ENCODE measurements at regions not wholly inside any gene's neighbourhood (a gene's known extent, or its start where the extent isn't known, plus 50 kb on each side); places are given as distances from the start of the nearest gene placed in this dataset.

GRCh38 chr3:13204177-13204581 is 130.9 kb upstream of the IQSEC1 start:
- no peak overlapping the region for H3K4me2 ChIP-seq (ENCODE audit: low read length)
- H3K9ac ChIP-seq = no peak overlapping the region
- no peak overlapping the region for H2AFZ ChIP-seq
- H3K36me3 ChIP-seq (ENCODE audit: control insufficient read depth, insufficient read depth, low read length) = no peaks in the 10 kb centered on the region
- no peaks in the 10 kb centered on the region for H3K79me2 ChIP-seq
- H3K27me3 ChIP-seq (ENCODE audit: control insufficient read depth, insufficient read depth, low read length) = no peaks in the 10 kb centered on the region
- H3K27ac ChIP-seq = no peak overlapping the region
- H3K4me1 ChIP-seq = peaks cover 5% of the 10 kb centered on the region
- H3K4me3 ChIP-seq (ENCODE audit: low read depth, low read length) = no peak overlapping the region
- H3K9me3 ChIP-seq (ENCODE audit: control insufficient read depth, low read length) = no peaks in the 10 kb centered on the region
- TF ChIP-seq, protein P1, sequence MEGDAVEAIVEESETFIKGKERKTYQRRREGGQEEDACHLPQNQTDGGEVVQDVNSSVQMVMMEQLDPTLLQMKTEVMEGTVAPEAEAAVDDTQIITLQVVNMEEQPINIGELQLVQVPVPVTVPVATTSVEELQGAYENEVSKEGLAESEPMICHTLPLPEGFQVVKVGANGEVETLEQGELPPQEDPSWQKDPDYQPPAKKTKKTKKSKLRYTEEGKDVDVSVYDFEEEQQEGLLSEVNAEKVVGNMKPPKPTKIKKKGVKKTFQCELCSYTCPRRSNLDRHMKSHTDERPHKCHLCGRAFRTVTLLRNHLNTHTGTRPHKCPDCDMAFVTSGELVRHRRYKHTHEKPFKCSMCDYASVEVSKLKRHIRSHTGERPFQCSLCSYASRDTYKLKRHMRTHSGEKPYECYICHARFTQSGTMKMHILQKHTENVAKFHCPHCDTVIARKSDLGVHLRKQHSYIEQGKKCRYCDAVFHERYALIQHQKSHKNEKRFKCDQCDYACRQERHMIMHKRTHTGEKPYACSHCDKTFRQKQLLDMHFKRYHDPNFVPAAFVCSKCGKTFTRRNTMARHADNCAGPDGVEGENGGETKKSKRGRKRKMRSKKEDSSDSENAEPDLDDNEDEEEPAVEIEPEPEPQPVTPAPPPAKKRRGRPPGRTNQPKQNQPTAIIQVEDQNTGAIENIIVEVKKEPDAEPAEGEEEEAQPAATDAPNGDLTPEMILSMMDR (IDR thresholded peaks at IDR 0.05) = no peak

DNA sequence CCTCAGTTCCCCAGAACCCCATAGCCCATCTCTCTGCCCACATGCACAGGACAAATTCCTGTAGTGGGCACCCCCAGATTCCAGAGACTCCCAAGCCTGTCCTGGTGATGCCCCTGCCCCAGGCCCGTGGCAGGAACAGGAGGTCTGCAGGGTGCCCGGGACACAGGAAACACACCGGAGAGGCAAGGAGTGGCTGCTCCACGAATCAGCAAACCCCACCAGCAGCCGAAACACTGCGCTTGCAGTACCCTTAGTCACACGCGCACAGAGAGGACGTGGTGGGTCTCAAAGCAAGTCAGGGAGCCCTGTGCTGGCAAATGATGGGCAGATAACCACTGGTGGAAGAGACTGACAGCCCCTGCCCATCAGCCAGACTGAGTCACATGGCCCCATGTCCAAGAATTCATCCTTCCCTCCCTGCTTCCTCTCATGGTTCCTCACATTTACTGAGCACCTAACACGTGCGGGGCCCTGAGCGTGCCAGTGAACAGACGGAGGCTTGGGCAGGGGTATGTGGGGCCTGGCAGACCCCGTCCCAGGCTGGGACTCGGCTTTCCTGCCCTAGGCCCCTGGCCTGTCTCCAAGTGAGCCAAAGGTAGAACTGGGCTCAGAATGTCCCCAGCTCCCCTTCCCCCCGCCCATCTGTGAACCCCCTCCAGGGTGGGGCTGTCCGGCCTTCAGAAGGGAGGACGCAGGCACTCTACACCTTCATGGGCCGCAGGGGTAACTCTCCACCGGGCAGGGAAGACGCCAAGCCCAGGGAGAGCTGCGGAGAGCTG is 130.4 kb upstream of the IQSEC1 start:
- H3K4me1 ChIP-seq = peaks cover 5% of the 10 kb centered on the region
- H3K36me3 ChIP-seq (ENCODE audit: control insufficient read depth, insufficient read depth, low read length) = no peaks in the 10 kb centered on the region
- no peak overlapping the region for H3K4me3 ChIP-seq (ENCODE audit: low read depth, low read length)
- no peaks in the 10 kb centered on the region for H3K79me2 ChIP-seq
- H3K4me2 ChIP-seq (ENCODE audit: low read length) = no peak overlapping the region
- H3K9ac ChIP-seq = no peak overlapping the region
- H3K27ac ChIP-seq = no peak overlapping the region
- no peak overlapping the region for H2AFZ ChIP-seq
- no peaks in the 10 kb centered on the region for H3K27me3 ChIP-seq (ENCODE audit: control insufficient read depth, insufficient read depth, low read length)
- TF ChIP-seq, protein P1 (IDR thresholded peaks at IDR 0.05) = no peak
- H3K9me3 ChIP-seq (ENCODE audit: control insufficient read depth, low read length) = no peaks in the 10 kb centered on the region

DNA sequence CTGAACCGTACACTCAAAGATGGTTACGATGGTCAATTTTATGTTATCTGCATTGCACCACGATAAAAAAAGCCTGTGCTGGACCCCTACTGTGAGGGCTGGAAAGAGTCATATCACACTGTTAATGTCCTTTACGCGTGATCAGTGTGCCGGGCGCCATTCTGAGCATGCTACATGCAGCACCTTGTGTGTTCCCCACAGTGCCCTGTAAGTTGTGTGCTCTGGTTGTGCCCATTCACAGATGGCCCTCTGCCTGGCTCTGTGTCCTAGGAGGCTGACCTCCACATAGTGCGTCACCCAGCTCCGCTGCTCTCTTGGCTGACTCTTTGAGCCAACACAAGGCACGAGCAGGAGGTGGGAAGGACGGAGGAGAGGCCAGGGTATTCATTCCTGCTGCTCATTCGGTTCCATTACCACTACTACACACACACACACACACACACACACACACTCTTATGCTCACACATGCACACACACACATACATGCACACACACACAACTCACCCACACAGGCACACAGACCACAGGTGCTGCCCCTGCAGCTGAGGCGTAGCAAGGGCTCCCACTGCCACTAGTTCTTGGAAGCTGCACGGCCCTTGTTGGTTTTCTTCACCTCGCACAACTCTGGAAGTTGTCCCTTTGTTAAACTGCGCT is 129.6 kb upstream of the IQSEC1 start:
- TF ChIP-seq, protein P1 (IDR thresholded peaks at IDR 0.05) = no peak
- Histone ChIP-seq H3K9me3 (ENCODE audit: control insufficient read depth, low read length) (no peaks in the 10 kb centered on the region), H3K9ac (no peak overlapping the region), H3K27ac (no peak overlapping the region), H3K4me2 (ENCODE audit: low read length) (no peak overlapping the region), H3K27me3 (ENCODE audit: control insufficient read depth, insufficient read depth, low read length) (no peaks in the 10 kb centered on the region), H2AFZ (no peak overlapping the region), H3K79me2 (no peaks in the 10 kb centered on the region), H3K4me3 (ENCODE audit: low read depth, low read length) (no peak overlapping the region), H3K4me1 (peaks cover 5% of the 10 kb centered on the region), H3K36me3 (ENCODE audit: control insufficient read depth, insufficient read depth, low read length) (no peaks in the 10 kb centered on the region)

- no peak overlapping the region for H3K4me2 ChIP-seq (ENCODE audit: low read length)
- no peak overlapping the region for H3K27ac ChIP-seq
- peaks cover 5% of the 10 kb centered on the region for H3K4me1 ChIP-seq
- TF ChIP-seq, protein P1 (IDR thresholded peaks at IDR 0.05) = no peak
- no peak overlapping the region for H3K9ac ChIP-seq
- H3K27me3 ChIP-seq (ENCODE audit: control insufficient read depth, insufficient read depth, low read length) = no peaks in the 10 kb centered on the region
- no peaks in the 10 kb centered on the region for H3K9me3 ChIP-seq (ENCODE audit: control insufficient read depth, low read length)
- H2AFZ ChIP-seq = no peak overlapping the region
- no peaks in the 10 kb centered on the region for H3K36me3 ChIP-seq (ENCODE audit: control insufficient read depth, insufficient read depth, low read length)
- H3K4me3 ChIP-seq (ENCODE audit: low read depth, low read length) = no peak overlapping the region
- H3K79me2 ChIP-seq = no peaks in the 10 kb centered on the region
Measured at GRCh38 chr3:13201851-13202250, 128.6 kb upstream of the IQSEC1 start.

Data from parathyroid adenoma (tissue), 2 donors.